Left kidney (tissue), 1 donor: ENCODE measurements at regions not wholly inside any gene's neighbourhood (a gene's known extent, or its start where the extent isn't known, plus 50 kb on each side); places are given as distances from the start of the nearest gene placed in this dataset.
"Not testable (repeated sequence)": the region's sequence is repeated elsewhere in the genome, so short reads cannot be mapped to it uniquely, and the experiment has no call there.

ENCODE experiments used
- DNase-seq: peaks from one replicate; pipeline ENCODE4 v3.0.0-alpha.2; 2013

GRCh38 chr10:130968511-130968910, 343.0 kb downstream of the TCERG1L start:
- no peak for DNase-seq

GRCh38 chr10:130968964-130969363, 342.6 kb downstream of the TCERG1L start:
- DNase-seq, result no peak

GRCh38 chr10:130969700-130970099, 341.8 kb downstream of the TCERG1L start:
- DNase-seq, result no peak

GRCh38 chr10:130970341-130971122, 341.0 kb downstream of the TCERG1L start:
- no peak for DNase-seq

GRCh38 chr10:130971123-130971435, 340.4 kb downstream of the TCERG1L start:
- no peak for DNase-seq

GRCh38 chr10:130973127-130973839, 338.2 kb downstream of the TCERG1L start:
- DNase-seq, result no peak

- no peak for DNase-seq
Observed at GRCh38 chr10:130974166-130974565, 337.4 kb downstream of the TCERG1L start.

- DNase-seq, result not testable (repeated sequence)
Observed at GRCh38 chr10:130975351-130975750, 336.2 kb downstream of the TCERG1L start.

- no peak for DNase-seq
Observed at GRCh38 chr10:130982802-130983201, 328.7 kb downstream of the TCERG1L start.

- no peak for DNase-seq
Observed at GRCh38 chr10:130983749-130984148, 327.8 kb downstream of the TCERG1L start.

GRCh38 chr10:130984686-130985085, 326.8 kb downstream of the TCERG1L start:
- DNase-seq, result no peak

- no peak for DNase-seq
Observed at GRCh38 chr10:130985158-130985753, 326.3 kb downstream of the TCERG1L start.

- DNase-seq, result no peak
Observed at GRCh38 chr10:130986846-130987245, 324.7 kb downstream of the TCERG1L start.

GRCh38 chr10:130987401-130987800, 324.1 kb downstream of the TCERG1L start:
- DNase-seq, result no peak

- no peak for DNase-seq
Observed at GRCh38 chr10:130989670-130990232, 321.8 kb downstream of the TCERG1L start.

GRCh38 chr10:130990486-130990885, 321.0 kb downstream of the TCERG1L start:
- no peak for DNase-seq

- no peak for DNase-seq
Observed at GRCh38 chr10:130992802-130993523, 318.6 kb downstream of the TCERG1L start.

- DNase-seq, result no peak
Observed at GRCh38 chr10:130993612-130994011, 317.9 kb downstream of the TCERG1L start.

- DNase-seq, result no peak
Observed at GRCh38 chr10:130994191-130994590, 317.3 kb downstream of the TCERG1L start.

GRCh38 chr10:130994845-130995244, 316.7 kb downstream of the TCERG1L start:
- DNase-seq, result no peak

GRCh38 chr10:130997267-130998045, 314.1 kb downstream of the TCERG1L start:
- DNase-seq, result no peak

- no peak for DNase-seq
Observed at GRCh38 chr10:130998046-130998435, 313.5 kb downstream of the TCERG1L start.
